Muscle layer of colon (tissue), 2 donors: ENCODE measurements at regions not wholly inside any gene's neighbourhood (a gene's known extent, or its start where the extent isn't known, plus 50 kb on each side); places are given as distances from the start of the nearest gene placed in this dataset.
"Not testable (repeated sequence)": the region's sequence is repeated elsewhere in the genome, so short reads cannot be mapped to it uniquely, and the experiment has no call there.

Experiments
- H3K27ac ChIP-seq: one replicate; pipeline ENCODE4 v1.7.0; 2013; ENCODE audit warnings: low read depth, mild to moderate bottlenecking, low read length, moderate library complexity
- H3K27me3 ChIP-seq, 2 donors: one replicate each; pipeline ENCODE4 v1.7.0; 2013; ENCODE audit warnings: low read length in 2 of 2, mild to moderate bottlenecking in 2 of 2; ENCODE audit not compliant: insufficient read depth in 2 of 2, control insufficient read depth in 1 of 2
- H3K36me3 ChIP-seq: one replicate; pipeline ENCODE4 v1.7.0; 2013; ENCODE audit warnings: mild to moderate bottlenecking, low read length; ENCODE audit not compliant: insufficient read depth
- H3K4me1 ChIP-seq: one replicate; pipeline ENCODE4 v1.7.0; 2013; ENCODE audit warnings: mild to moderate bottlenecking, low read length; ENCODE audit not compliant: insufficient read depth
- H3K4me3 ChIP-seq, 2 donors: one replicate each; pipeline ENCODE4 v1.7.0; 2013; ENCODE audit warnings: low read length in 2 of 2, low read depth in 1 of 2, mild to moderate bottlenecking in 1 of 2, moderate library complexity in 1 of 2
- H3K9ac ChIP-seq: one replicate; pipeline ENCODE4 v1.7.0; 2013; ENCODE audit warnings: low read length
- H3K9me3 ChIP-seq: one replicate; pipeline ENCODE4 v1.7.0; 2013; ENCODE audit warnings: mild to moderate bottlenecking, low read length
- donor health status: abdominal sarcoma.
- donor health status: Adenocarcinoma of cecum.

GRCh38 chrX:137195296-137195695 is 161.5 kb upstream of the GPR101 start:
- H3K27me3 ChIP-seq: no peaks in the 10 kb centered on the region
- no peaks in the 10 kb centered on the region for H3K9me3 ChIP-seq
- no peak overlapping the region for H3K27ac ChIP-seq
- H3K36me3 ChIP-seq: no peaks in the 10 kb centered on the region
- no peaks in the 10 kb centered on the region for H3K4me1 ChIP-seq
- no peak overlapping the region for H3K9ac ChIP-seq
- H3K4me3 ChIP-seq: no peak overlapping the region

GRCh38 chrX:137194164-137194563 is 160.4 kb upstream of the GPR101 start:
- Histone ChIP-seq H3K36me3 (no peaks in the 10 kb centered on the region), H3K4me3 (no peak overlapping the region), H3K4me1 (no peaks in the 10 kb centered on the region), H3K9ac (no peak overlapping the region), H3K27ac (no peak overlapping the region), H3K9me3 (no peaks in the 10 kb centered on the region), H3K27me3 (no peaks in the 10 kb centered on the region)

GRCh38 chrX:137187540-137187939 is 153.7 kb upstream of the GPR101 start:
- no peaks in the 10 kb centered on the region for H3K4me1 ChIP-seq
- H3K27me3 ChIP-seq: no peaks in the 10 kb centered on the region
- H3K36me3 ChIP-seq: no peaks in the 10 kb centered on the region
- no peak overlapping the region for H3K27ac ChIP-seq
- H3K9me3 ChIP-seq: no peaks in the 10 kb centered on the region
- H3K9ac ChIP-seq: no peak overlapping the region
- H3K4me3 ChIP-seq: no peak overlapping the region

- H3K9me3 ChIP-seq: no peaks in the 10 kb centered on the region
- H3K27me3 ChIP-seq: no peaks in the 10 kb centered on the region
- H3K36me3 ChIP-seq: no peaks in the 10 kb centered on the region
- no peak overlapping the region for H3K9ac ChIP-seq
- no peak overlapping the region for H3K4me3 ChIP-seq
- H3K4me1 ChIP-seq: no peaks in the 10 kb centered on the region
- H3K27ac ChIP-seq: no peak overlapping the region
Observed at GRCh38 chrX:137178392-137178791, 144.6 kb upstream of the GPR101 start.

GRCh38 chrX:137172317-137172948 is 138.6 kb upstream of the GPR101 start:
- Histone ChIP-seq H3K27me3 (no peaks in the 10 kb centered on the region), H3K9me3 (no peaks in the 10 kb centered on the region), H3K9ac (no peak overlapping the region), H3K27ac (no peak overlapping the region), H3K4me3 (no peak overlapping the region), H3K36me3 (no peaks in the 10 kb centered on the region), H3K4me1 (no peaks in the 10 kb centered on the region)

- no peaks in the 10 kb centered on the region for H3K9me3 ChIP-seq
- H3K36me3 ChIP-seq: no peaks in the 10 kb centered on the region
- H3K27ac ChIP-seq: no peak overlapping the region
Observed at GRCh38 chrX:137171626-137172025, 137.8 kb upstream of the GPR101 start.

GRCh38 chrX:137166591-137166990 is 132.8 kb upstream of the GPR101 start:
- Histone ChIP-seq H3K27me3 (no peaks in the 10 kb centered on the region), H3K4me3 (no peak overlapping the region), H3K27ac (no peak overlapping the region), H3K9me3 (no peaks in the 10 kb centered on the region), H3K36me3 (no peaks in the 10 kb centered on the region), H3K4me1 (no peaks in the 10 kb centered on the region), H3K9ac (no peak overlapping the region)

More at GRCh38 chrX:137171626-137172025, 137.8 kb upstream of the GPR101 start:
- H3K27me3 ChIP-seq: no peaks in the 10 kb centered on the region
- no peaks in the 10 kb centered on the region for H3K4me1 ChIP-seq
- H3K4me3 ChIP-seq: no peak overlapping the region
- H3K9ac ChIP-seq: no peak overlapping the region

- no peak overlapping the region for H3K9ac ChIP-seq
Observed at GRCh38 chrX:137164329-137164728, 130.5 kb upstream of the GPR101 start.

GRCh38 chrX:137151403-137151802 is 117.6 kb upstream of the GPR101 start:
- Histone ChIP-seq H3K4me1 (no peaks in the 10 kb centered on the region), H3K9me3 (no peaks in the 10 kb centered on the region), H3K9ac (no peak overlapping the region), H3K36me3 (no peaks in the 10 kb centered on the region), H3K4me3 (no peak overlapping the region), H3K27me3 (no peaks in the 10 kb centered on the region), H3K27ac (no peak overlapping the region)

More at GRCh38 chrX:137164329-137164728, 130.5 kb upstream of the GPR101 start:
- H3K27ac ChIP-seq: no peak overlapping the region
- no peaks in the 10 kb centered on the region for H3K9me3 ChIP-seq
- H3K27me3 ChIP-seq: peaks cover 0 to 3% of the 10 kb centered on the region in 2 donors
- no peaks in the 10 kb centered on the region for H3K36me3 ChIP-seq
- H3K4me1 ChIP-seq: no peaks in the 10 kb centered on the region
- no peak overlapping the region for H3K4me3 ChIP-seq

GRCh38 chrX:137143864-137144263 is 110.1 kb upstream of the GPR101 start:
- Histone ChIP-seq H3K9me3 (no peaks in the 10 kb centered on the region), H3K9ac (no peak overlapping the region), H3K27ac (no peak overlapping the region), H3K27me3 (no peaks in the 10 kb centered on the region), H3K4me1 (no peaks in the 10 kb centered on the region), H3K4me3 (no peak overlapping the region), H3K36me3 (no peaks in the 10 kb centered on the region)

- not testable (repeated sequence) for H3K9ac ChIP-seq, H3K27ac ChIP-seq
Observed at GRCh38 chrX:137122651-137123050, 88.9 kb upstream of the GPR101 start.

GRCh38 chrX:137119049-137119448 is 85.3 kb upstream of the GPR101 start:
- H3K9me3 ChIP-seq: no peaks in the 10 kb centered on the region
- H3K9ac ChIP-seq: no peak overlapping the region
- no peak overlapping the region for H3K4me3 ChIP-seq
- H3K27me3 ChIP-seq: no peaks in the 10 kb centered on the region
- H3K4me1 ChIP-seq: no peaks in the 10 kb centered on the region
- H3K27ac ChIP-seq: no peak overlapping the region
- H3K36me3 ChIP-seq: no peaks in the 10 kb centered on the region

More at GRCh38 chrX:137122651-137123050, 88.9 kb upstream of the GPR101 start:
- not testable (repeated sequence) for H3K4me1 ChIP-seq, H3K4me3 ChIP-seq, H3K27me3 ChIP-seq, H3K36me3 ChIP-seq, H3K9me3 ChIP-seq
